ENCODE measurements at regions not wholly inside any gene's neighbourhood (a gene's known extent, or its start where the extent isn't known, plus 50 kb on each side); places are given as distances from the start of the nearest gene placed in this dataset.

GRCh38 chr10:133026726-133027395 is 60.9 kb upstream of the ADGRA1 start:
- H2BK12ac ChIP-seq (ENCODE audit: low read length), result peak overlapping the region; percentile 97
- H3K9ac ChIP-seq (ENCODE audit: low read depth, low read length, poor library complexity), result no peak overlapping the region
- H3K4me2 ChIP-seq (ENCODE audit: insufficient read depth, low read length, poor library complexity, severe bottlenecking), result no peak overlapping the region
- no CpG with 5 or more reads among the region's 22 CpGs for WGBS, 2 donors (ENCODE audit: extremely low coverage in 2 of 2, insufficient read length in 2 of 2, insufficient replicate concordance in 1 of 2)
- peak overlapping the region; percentile 4 for H2BK120ac ChIP-seq (ENCODE audit: low read depth, low read length)
- H3K36me3 ChIP-seq (replicated peaks in 1 of 2; ENCODE audit: control insufficient read depth in 2 of 2, insufficient read depth in 2 of 2, low read length in 2 of 2), result no peaks in the 10 kb centered on the region
- peak overlapping the region; percentile 70 for H3K18ac ChIP-seq (ENCODE audit: low read length)
- H4K91ac ChIP-seq (ENCODE audit: low read depth, low read length, poor library complexity), result no peak overlapping the region
- H2AFZ ChIP-seq (ENCODE audit: low read length), result no peak overlapping the region
- H3K27me3 ChIP-seq (ENCODE audit: control insufficient read depth in 3 of 3, insufficient read depth in 3 of 3, low read depth in 1 of 3, low read length in 3 of 3), result peaks cover 0 to 62% (median 2%) of the 10 kb centered on the region in 3 experiments
- peak overlapping the region; percentile 89 for H2BK15ac ChIP-seq (ENCODE audit: low read length)
- H3K4me3 ChIP-seq (ENCODE audit: low read length in 2 of 2), result no peak overlapping the region
- H2AK5ac ChIP-seq (ENCODE audit: low read depth, low read length), result peak overlapping the region; percentile 90
- no peaks in the 10 kb centered on the region for H3K79me1 ChIP-seq (ENCODE audit: low read depth, low read length)
- peak overlapping the region; percentile 67 for H3K4ac ChIP-seq (ENCODE audit: low read length)
- peaks cover 0 to 2% of the 10 kb centered on the region in 2 donors for H3K9me3 ChIP-seq (replicated peaks in 1 of 2; ENCODE audit: control insufficient read depth in 2 of 2, insufficient read depth in 1 of 2, low read depth in 1 of 2, low read length in 2 of 2)
- no peak overlapping the region for H3K23ac ChIP-seq (ENCODE audit: low read depth, low read length, poor library complexity)
- H3K4me1 ChIP-seq (ENCODE audit: control insufficient read depth in 2 of 2, insufficient read depth in 1 of 2, low read depth in 1 of 2, low read length in 2 of 2), result peaks cover 3 to 21% of the 10 kb centered on the region in 2 donors
- H2BK5ac ChIP-seq (ENCODE audit: low read length), result no peak overlapping the region
- no peak for DNase-seq (ENCODE audit: low spot score)
- H4K8ac ChIP-seq (ENCODE audit: low read depth, low read length), result no peak overlapping the region
- H3K14ac ChIP-seq (ENCODE audit: low read length), result peak overlapping the region; percentile 71
- no peak overlapping the region for H3K27ac ChIP-seq (replicated peaks; ENCODE audit: low read length)

- Histone ChIP-seq H2AFZ (ENCODE audit: low read length) (no peak overlapping the region), H3K9ac (ENCODE audit: low read depth, low read length, poor library complexity) (peak overlapping the region; percentile 24), H4K91ac (ENCODE audit: low read depth, low read length, poor library complexity) (no peak overlapping the region), H3K23ac (ENCODE audit: low read depth, low read length, poor library complexity) (no peak overlapping the region), H2BK120ac (ENCODE audit: low read depth, low read length) (no peak overlapping the region), H3K18ac (ENCODE audit: low read length) (peak overlapping the region; percentile 93), H2BK5ac (ENCODE audit: low read length) (no peak overlapping the region), H3K4ac (ENCODE audit: low read length) (no peak overlapping the region), H3K36me3 (replicated peaks in 1 of 2; ENCODE audit: control insufficient read depth in 2 of 2, insufficient read depth in 2 of 2, low read length in 2 of 2) (no peaks in the 10 kb centered on the region), H3K9me3 (replicated peaks in 1 of 2; ENCODE audit: control insufficient read depth in 2 of 2, insufficient read depth in 1 of 2, low read depth in 1 of 2, low read length in 2 of 2) (peaks cover 0 to 3% of the 10 kb centered on the region in 2 donors), H3K27ac (replicated peaks; ENCODE audit: low read length) (no peak overlapping the region), H3K79me1 (ENCODE audit: low read depth, low read length) (no peaks in the 10 kb centered on the region), H3K14ac (ENCODE audit: low read length) (peak overlapping the region; percentile 89), H2BK15ac (ENCODE audit: low read length) (peak overlapping the region; percentile 25), H3K4me2 (ENCODE audit: insufficient read depth, low read length, poor library complexity, severe bottlenecking) (no peak overlapping the region), H2BK12ac (ENCODE audit: low read length) (peak overlapping the region; percentile 22), H4K8ac (ENCODE audit: low read depth, low read length) (no peak overlapping the region), H2AK5ac (ENCODE audit: low read depth, low read length) (peak overlapping the region; percentile 94), H3K27me3 (ENCODE audit: control insufficient read depth in 3 of 3, insufficient read depth in 3 of 3, low read depth in 1 of 3, low read length in 3 of 3) (peaks cover 0 to 55% (median 2%) of the 10 kb centered on the region in 3 experiments), H3K4me3 (ENCODE audit: low read length in 2 of 2) (no peak overlapping the region), H3K4me1 (ENCODE audit: control insufficient read depth in 2 of 2, insufficient read depth in 1 of 2, low read depth in 1 of 2, low read length in 2 of 2) (peaks cover 3 to 20% of the 10 kb centered on the region in 2 donors)
- no peak for DNase-seq (ENCODE audit: low spot score)
- WGBS, 2 donors (ENCODE audit: extremely low coverage in 2 of 2, insufficient read length in 2 of 2, insufficient replicate concordance in 1 of 2), result no CpG with 5 or more reads among the region's 10 CpGs
Observed at GRCh38 chr10:133026171-133026570, 61.6 kb upstream of the ADGRA1 start.

GRCh38 chr10:133025558-133026090 is 62.1 kb upstream of the ADGRA1 start:
- no peak overlapping the region for H2AFZ ChIP-seq (ENCODE audit: low read length)
- WGBS, 2 donors (ENCODE audit: extremely low coverage in 2 of 2, insufficient read length in 2 of 2, insufficient replicate concordance in 1 of 2), result no CpG with 5 or more reads among the region's 13 CpGs

More at GRCh38 chr10:133025558-133026090, 62.1 kb upstream of the ADGRA1 start:
- H3K36me3 ChIP-seq (replicated peaks in 1 of 2; ENCODE audit: control insufficient read depth in 2 of 2, insufficient read depth in 2 of 2, low read length in 2 of 2), result no peaks in the 10 kb centered on the region
- peak overlapping the region; percentile 80 for H3K18ac ChIP-seq (ENCODE audit: low read length)
- H4K8ac ChIP-seq (ENCODE audit: low read depth, low read length), result no peak overlapping the region
- H3K9ac ChIP-seq (ENCODE audit: low read depth, low read length, poor library complexity), result no peak overlapping the region
- peak overlapping the region; percentile 25 for H2BK15ac ChIP-seq (ENCODE audit: low read length)
- H3K27ac ChIP-seq (replicated peaks; ENCODE audit: low read length), result no peak overlapping the region
- no peak overlapping the region for H3K4me2 ChIP-seq (ENCODE audit: insufficient read depth, low read length, poor library complexity, severe bottlenecking)
- H4K91ac ChIP-seq (ENCODE audit: low read depth, low read length, poor library complexity), result no peak overlapping the region
- peak overlapping the region; percentile 54 for H2BK5ac ChIP-seq (ENCODE audit: low read length)
- H3K27me3 ChIP-seq (ENCODE audit: control insufficient read depth in 3 of 3, insufficient read depth in 3 of 3, low read depth in 1 of 3, low read length in 3 of 3), result peaks cover 0 to 51% (median 2%) of the 10 kb centered on the region in 3 experiments
- peaks cover 3 to 14% of the 10 kb centered on the region in 2 donors for H3K4me1 ChIP-seq (ENCODE audit: control insufficient read depth in 2 of 2, insufficient read depth in 1 of 2, low read depth in 1 of 2, low read length in 2 of 2)
- H2BK120ac ChIP-seq (ENCODE audit: low read depth, low read length), result no peak overlapping the region
- H2AK5ac ChIP-seq (ENCODE audit: low read depth, low read length), result peak overlapping the region; percentile 94
- no peak overlapping the region for H3K4me3 ChIP-seq (ENCODE audit: low read length in 2 of 2)
- H3K9me3 ChIP-seq (replicated peaks in 1 of 2; ENCODE audit: control insufficient read depth in 2 of 2, insufficient read depth in 1 of 2, low read depth in 1 of 2, low read length in 2 of 2), result peaks cover 0 to 3% of the 10 kb centered on the region in 2 donors
- H2BK12ac ChIP-seq (ENCODE audit: low read length), result peak overlapping the region; percentile 73
- no peak overlapping the region for H3K4ac ChIP-seq (ENCODE audit: low read length)
- peak overlapping the region; percentile 94 for H3K14ac ChIP-seq (ENCODE audit: low read length)
- H3K23ac ChIP-seq (ENCODE audit: low read depth, low read length, poor library complexity), result no peak overlapping the region
- H3K79me1 ChIP-seq (ENCODE audit: low read depth, low read length), result no peaks in the 10 kb centered on the region
- DNase-seq (ENCODE audit: low spot score), result no peak

All from neuronal stem cell (in vitro differentiated cells).